ENCODE measurements at regions not wholly inside any gene's neighbourhood (a gene's known extent, or its start where the extent isn't known, plus 50 kb on each side); places are given as distances from the start of the nearest gene placed in this dataset.

GRCh38 chr7:47672977-47673381 is 91.1 kb upstream of the TNS3 start:
- TF ChIP-seq, protein P1, sequence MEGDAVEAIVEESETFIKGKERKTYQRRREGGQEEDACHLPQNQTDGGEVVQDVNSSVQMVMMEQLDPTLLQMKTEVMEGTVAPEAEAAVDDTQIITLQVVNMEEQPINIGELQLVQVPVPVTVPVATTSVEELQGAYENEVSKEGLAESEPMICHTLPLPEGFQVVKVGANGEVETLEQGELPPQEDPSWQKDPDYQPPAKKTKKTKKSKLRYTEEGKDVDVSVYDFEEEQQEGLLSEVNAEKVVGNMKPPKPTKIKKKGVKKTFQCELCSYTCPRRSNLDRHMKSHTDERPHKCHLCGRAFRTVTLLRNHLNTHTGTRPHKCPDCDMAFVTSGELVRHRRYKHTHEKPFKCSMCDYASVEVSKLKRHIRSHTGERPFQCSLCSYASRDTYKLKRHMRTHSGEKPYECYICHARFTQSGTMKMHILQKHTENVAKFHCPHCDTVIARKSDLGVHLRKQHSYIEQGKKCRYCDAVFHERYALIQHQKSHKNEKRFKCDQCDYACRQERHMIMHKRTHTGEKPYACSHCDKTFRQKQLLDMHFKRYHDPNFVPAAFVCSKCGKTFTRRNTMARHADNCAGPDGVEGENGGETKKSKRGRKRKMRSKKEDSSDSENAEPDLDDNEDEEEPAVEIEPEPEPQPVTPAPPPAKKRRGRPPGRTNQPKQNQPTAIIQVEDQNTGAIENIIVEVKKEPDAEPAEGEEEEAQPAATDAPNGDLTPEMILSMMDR (IDR thresholded peaks at IDR 0.05): no peak
- no peak for TF ChIP-seq POLR2A (IDR thresholded peaks at IDR 0.05)
- TF ChIP-seq EP300 (IDR thresholded peaks at IDR 0.05): no peak

Measured in gastroesophageal sphincter (tissue), 3 donors.